ENCODE measurements at regions not wholly inside any gene's neighbourhood (a gene's known extent, or its start where the extent isn't known, plus 50 kb on each side); places are given as distances from the start of the nearest gene placed in this dataset.

- no peak for DNase-seq
Observed at GRCh38 chrX:20517565-20517964, 250.9 kb upstream of the RPS6KA3 start.

- DNase-seq = no peak
Observed at GRCh38 chrX:20515841-20516461, 249.2 kb upstream of the RPS6KA3 start.

- no peak for DNase-seq
Observed at GRCh38 chrX:20514358-20514757, 247.6 kb upstream of the RPS6KA3 start.

- DNase-seq = no peak
Observed at GRCh38 chrX:20513185-20513584, 246.5 kb upstream of the RPS6KA3 start.

- no peak for DNase-seq
Observed at GRCh38 chrX:20511792-20512191, 245.1 kb upstream of the RPS6KA3 start.

GRCh38 chrX:20507901-20508620, 241.4 kb upstream of the RPS6KA3 start:
- no peak for DNase-seq

GRCh38 chrX:20506739-20507138, 240.0 kb upstream of the RPS6KA3 start:
- no peak for DNase-seq

GRCh38 chrX:20500949-20501348, 234.2 kb upstream of the RPS6KA3 start:
- DNase-seq = no peak

GRCh38 chrX:20500171-20500865, 233.6 kb upstream of the RPS6KA3 start:
- no peak for DNase-seq

- no peak for DNase-seq
Observed at GRCh38 chrX:20499763-20500162, 233.1 kb upstream of the RPS6KA3 start.

GRCh38 chrX:20498851-20499635, 232.3 kb upstream of the RPS6KA3 start:
- DNase-seq = no peak

- DNase-seq = no peak
Observed at GRCh38 chrX:20495575-20495974, 228.9 kb upstream of the RPS6KA3 start.

GRCh38 chrX:20488473-20488872, 221.8 kb upstream of the RPS6KA3 start:
- DNase-seq = no peak

GRCh38 chrX:20487227-20487626, 220.5 kb upstream of the RPS6KA3 start:
- no peak for DNase-seq

- DNase-seq = no peak
Observed at GRCh38 chrX:20481632-20482031, 214.9 kb upstream of the RPS6KA3 start.

- DNase-seq = no peak
Observed at GRCh38 chrX:20479896-20480295, 213.2 kb upstream of the RPS6KA3 start.

GRCh38 chrX:20479048-20479447, 212.3 kb upstream of the RPS6KA3 start:
- no peak for DNase-seq

GRCh38 chrX:20477836-20478524, 211.3 kb upstream of the RPS6KA3 start:
- DNase-seq = no peak

- DNase-seq = no peak
Observed at GRCh38 chrX:20477219-20477618, 210.5 kb upstream of the RPS6KA3 start.

- DNase-seq = no peak
Observed at GRCh38 chrX:20472620-20473258, 206.0 kb upstream of the RPS6KA3 start.

- DNase-seq = no peak
Observed at GRCh38 chrX:20472148-20472547, 205.4 kb upstream of the RPS6KA3 start.

- no peak for DNase-seq
Observed at GRCh38 chrX:20471483-20471882, 204.8 kb upstream of the RPS6KA3 start.
